ENCODE measurements at regions not wholly inside any gene's neighbourhood (a gene's known extent, or its start where the extent isn't known, plus 50 kb on each side); places are given as distances from the start of the nearest gene placed in this dataset.

DNA sequence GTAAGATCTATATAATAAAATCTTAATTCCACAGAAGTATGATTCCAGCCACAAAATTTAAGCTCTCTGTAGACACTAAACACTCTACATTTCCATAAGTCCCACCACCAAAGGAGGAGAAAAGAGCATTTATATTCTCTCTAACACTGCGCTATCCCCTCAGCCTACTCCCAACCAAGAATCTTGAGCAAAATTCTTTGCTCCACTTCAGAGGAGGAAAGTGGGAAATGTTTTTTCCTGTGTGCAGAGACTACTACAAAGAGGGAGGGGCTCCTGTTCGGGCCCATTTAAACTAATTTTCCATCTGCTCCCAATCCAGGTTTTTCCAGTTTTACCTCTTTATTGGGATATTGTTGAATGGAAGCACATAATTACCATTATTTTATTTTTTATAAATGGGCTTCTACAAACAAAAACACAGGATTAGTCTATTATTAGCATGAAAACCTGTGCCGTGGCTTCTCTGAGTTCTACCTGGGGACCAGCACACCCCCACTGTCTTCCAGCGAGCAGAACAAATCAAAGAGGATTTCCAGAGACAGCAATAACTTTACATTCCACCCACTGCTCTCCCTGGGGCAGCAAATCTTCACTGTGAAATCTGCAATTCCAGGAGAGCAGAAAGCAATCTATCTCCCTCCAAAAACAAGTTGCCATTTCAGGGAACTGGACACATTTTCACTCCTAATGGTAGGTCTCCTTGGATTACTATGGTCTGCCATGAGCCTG, 174.0 kb downstream of the DAD1 start:
- no peak for DNase-seq

GRCh38 chr14:22412926-22413411, 176.1 kb downstream of the DAD1 start:
- no peak for DNase-seq
- ATAC-seq: no peak

More for the DNA sequence above, 174.0 kb downstream of the DAD1 start:
- ATAC-seq: no peak

DNA sequence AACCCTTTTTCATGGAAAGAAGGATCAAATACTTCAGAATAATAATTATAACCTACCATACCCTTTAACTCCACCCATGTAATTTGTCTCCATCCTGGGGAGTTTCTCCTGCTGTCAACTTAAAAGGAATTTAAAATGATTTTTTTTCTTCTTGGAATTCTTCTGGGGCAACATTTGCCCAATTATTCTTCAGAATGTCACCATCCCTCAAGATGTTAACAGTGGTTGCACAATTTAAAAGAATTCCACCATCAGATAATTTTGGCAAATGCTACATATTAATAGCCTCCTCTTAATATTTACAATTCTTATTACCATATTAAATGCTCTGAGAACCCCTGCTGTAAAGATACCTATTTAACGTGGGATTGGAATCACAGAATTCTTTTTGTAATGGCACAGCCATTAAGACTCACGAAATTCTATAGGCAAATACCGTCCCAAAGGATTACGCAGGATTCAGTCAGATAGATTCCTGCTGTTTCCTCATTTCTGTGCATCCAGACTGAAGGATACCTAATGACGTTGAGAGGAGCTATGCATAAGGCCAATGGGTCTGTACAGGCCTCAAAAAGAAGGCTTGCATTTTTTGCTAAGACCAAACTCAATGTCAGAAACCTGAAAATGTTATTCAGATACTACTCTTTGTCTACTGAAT, 177.5 kb downstream of the DAD1 start:
- ATAC-seq: no peak

DNA sequence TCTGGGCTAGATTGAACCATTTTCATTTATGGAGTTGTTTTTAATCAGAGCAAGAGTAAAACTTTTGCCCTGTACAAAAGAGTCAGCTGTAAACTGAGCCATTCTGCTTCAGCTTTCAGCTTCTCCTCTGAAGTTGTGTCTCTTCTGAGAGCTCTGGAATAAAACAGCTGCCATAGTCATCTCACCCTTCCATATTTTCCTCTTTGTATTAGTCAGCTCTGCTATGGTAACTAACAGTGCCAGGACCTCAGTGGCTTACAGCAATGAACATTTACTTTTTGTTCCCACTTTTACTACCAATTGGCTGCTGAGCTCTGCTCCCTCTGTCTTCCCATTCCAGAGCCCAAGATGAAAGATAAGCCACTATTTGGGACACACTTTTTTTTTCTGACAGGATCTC, 178.5 kb downstream of the DAD1 start:
- ATAC-seq (no peak), DNase-seq (no peak)

More for the DNA sequence above, 177.5 kb downstream of the DAD1 start:
- DNase-seq: no peak

DNA sequence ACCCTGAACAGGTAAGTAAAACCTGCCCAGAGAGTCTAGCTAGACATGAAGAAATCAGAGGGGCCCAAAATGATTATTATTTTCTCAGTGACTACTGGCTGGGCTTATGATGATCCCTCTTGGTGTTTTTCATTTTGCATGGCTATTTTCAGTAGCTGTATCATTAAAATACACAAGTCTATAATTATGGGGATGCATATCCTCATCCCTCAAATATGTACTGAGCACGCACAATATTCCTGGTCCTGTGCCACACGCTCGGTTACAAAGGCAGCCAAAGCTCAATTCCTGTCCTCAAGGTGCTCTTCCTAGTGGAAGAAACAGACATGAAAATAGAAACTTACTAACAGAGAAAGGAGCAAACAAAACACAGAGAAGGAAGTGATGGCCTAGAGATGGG, 180.0 kb downstream of the DAD1 start:
- ATAC-seq (no peak), DNase-seq (no peak)

GRCh38 chr14:22408547-22408946, 180.5 kb downstream of the DAD1 start:
- ATAC-seq: no peak
- no peak for DNase-seq

DNA sequence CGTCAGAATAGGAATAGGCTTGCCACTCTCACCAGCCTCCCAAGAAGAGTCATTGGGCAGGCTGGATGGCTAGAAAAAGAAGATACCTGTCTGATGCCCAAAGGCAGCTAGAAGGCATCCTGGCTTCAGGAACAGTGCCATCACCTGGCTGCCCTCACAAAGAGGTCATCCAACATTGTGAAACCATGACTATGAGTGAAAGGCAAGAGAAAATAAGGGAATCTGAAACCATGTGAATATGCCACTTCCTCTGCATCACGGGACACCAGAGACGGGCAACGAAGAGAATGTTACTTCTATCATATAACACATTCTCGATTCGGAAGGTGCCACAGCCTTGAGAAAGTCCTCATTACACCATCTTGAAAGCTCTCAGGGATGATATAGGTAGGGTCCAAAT, 182.0 kb downstream of the DAD1 start:
- no peak for ATAC-seq
- DNase-seq: no peak

DNA sequence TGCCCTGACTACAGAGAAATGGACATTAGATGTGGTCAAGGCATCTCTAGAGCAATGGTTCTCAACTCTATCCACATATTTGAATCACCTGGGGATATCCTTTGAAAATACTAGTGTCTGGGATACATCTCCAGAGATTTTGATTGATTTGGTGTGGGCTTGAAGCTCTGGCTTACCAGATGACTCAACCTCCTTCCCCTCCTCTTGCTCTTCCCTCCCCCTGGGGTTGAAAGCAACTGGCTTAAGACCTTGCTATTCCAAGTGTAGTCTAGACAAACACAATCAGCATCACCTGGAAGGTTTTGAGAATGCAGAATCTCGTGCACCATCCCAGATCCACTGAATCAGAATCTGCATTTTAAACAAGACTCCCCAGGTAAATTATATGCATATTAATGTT, 183.8 kb downstream of the DAD1 start:
- DNase-seq: no peak
- no peak for ATAC-seq

- no peak for DNase-seq
- no peak for ATAC-seq
These were observed 185.7 kb downstream of the DAD1 start for GRCh38 chr14:22403296-22403695.

DNA sequence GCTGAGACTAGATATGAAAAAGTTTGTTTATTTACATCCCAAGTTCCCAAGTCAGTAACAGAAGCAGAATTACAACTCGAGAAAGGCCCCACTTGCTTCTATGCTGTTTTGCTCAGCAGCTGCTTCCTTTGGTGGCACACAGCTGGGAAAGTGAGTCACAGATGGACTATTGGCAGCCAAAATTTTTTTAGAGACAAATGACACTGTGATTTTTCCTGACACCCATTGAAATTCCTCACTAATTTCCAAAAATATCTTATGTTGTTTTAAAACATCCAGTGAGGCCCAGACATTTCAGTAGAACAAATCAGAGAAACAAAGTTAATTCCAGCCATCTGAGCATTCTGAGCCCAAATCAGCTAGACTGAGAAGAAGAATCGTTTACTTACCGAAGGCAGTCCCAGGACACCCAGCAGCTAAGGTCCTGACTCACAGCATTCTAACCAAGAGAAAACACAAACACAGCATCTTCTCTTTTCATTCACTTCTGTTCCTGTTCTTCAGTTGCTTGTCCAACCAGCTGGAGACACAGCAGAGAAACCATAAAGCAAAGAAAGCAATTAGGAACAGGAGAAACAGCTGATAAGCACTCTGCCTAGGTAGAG, 188.3 kb downstream of the DAD1 start:
- ATAC-seq (no peak), DNase-seq (no peak)

- DNase-seq (no peak), ATAC-seq (no peak)
These were observed 189.2 kb downstream of the DAD1 start for GRCh38 chr14:22399776-22400175.

DNA sequence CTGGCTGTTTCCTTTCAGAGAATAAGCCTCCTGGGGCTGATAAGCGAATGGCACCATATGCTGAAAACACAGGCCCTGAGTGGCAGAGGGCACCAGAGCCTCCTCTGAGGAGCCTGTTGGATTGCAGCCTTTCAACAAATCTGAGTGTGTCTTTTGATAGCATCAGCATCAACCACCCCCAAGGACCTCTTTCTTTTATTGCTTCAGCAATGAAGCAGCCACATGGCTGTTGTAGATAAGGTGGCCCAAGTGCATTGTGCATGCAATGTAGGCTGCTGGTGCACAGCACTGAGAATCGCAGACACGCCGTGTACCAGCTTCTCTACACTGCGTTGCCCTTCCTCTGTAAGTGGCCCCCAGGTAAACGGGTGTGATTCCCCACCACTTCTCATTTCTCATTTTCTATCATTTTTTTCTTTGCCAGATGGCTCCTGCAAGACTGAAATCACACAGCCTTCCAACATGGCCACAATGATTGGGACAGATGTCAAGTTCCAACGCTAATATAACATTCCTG, 191.7 kb downstream of the DAD1 start:
- no peak for ATAC-seq

DNA sequence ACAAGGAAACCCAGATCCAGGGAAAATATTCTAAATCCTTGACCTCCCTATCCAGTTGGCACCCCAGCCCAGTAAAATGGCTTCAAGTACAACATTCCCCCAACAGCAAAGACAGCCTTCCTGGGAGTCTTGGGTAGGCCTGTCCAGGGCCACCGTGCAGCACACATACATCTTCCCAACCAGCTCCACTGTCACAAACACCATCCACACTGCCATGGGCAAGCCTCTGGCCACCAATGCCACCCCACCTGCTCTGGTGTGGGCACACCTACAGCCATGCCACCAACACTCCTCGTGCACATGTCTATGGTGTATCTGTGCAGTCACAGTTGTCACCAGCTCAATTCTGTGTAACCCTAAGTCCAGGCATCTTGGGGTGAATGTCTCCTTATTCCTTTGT, 193.2 kb downstream of the DAD1 start:
- DNase-seq (no peak), ATAC-seq (no peak)

More for the DNA sequence above, 191.7 kb downstream of the DAD1 start:
- no peak for DNase-seq

GRCh38 chr14:22394616-22395015, 194.4 kb downstream of the DAD1 start:
- ATAC-seq: no peak

DNA sequence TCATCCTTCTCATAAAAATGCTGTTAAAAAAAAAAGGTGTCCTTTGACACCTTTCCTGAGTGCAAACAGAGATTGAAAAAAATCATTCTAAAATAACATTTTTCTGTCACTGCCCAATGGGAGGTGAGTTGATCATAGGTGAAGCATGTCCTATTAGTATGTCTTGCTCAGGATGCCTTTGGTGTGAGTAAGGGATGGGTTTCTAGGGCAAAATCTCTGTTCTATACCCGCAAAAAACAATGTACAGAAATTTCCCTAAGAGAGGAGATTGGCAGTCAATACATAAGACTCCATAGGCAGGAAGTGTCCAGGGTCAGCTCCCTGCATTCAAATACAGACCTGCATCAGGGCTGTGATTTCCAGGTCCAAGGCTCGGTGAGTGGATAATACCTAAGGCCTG, 195.2 kb downstream of the DAD1 start:
- DNase-seq: no peak
- ATAC-seq: no peak

More at GRCh38 chr14:22394616-22395015, 194.4 kb downstream of the DAD1 start:
- no peak for DNase-seq

DNA sequence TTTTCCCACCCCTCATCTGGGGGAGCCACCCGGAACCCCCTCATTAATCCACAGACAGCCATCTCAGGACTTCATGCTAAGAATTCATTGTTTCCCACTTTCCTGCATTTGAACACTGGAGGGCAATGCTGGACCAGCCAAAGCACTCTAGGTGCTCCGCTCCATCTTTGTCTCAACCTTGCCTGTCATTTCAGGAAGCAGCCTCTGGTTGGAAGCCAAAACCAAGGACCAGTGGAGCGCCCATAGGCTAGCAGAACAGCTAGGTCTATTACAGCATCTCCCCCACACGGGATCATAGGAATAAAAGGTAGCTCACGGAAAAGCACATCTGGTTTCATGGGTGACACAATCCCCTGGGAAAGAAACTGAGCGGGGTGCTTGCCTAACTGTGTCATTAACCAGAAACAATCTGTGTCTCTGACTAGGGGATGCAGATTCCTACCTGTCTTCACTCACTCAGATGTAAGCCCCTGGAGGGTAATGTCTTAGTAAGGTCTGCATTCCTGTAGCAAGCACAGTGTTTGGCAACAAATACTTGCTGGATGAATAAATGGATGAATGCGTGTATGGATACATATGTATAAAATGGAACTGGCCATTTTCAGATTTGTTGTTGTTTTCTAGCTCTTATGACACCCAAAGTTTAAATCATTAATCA, 197.0 kb downstream of the DAD1 start:
- no peak for ATAC-seq
- no peak for DNase-seq

DNA sequence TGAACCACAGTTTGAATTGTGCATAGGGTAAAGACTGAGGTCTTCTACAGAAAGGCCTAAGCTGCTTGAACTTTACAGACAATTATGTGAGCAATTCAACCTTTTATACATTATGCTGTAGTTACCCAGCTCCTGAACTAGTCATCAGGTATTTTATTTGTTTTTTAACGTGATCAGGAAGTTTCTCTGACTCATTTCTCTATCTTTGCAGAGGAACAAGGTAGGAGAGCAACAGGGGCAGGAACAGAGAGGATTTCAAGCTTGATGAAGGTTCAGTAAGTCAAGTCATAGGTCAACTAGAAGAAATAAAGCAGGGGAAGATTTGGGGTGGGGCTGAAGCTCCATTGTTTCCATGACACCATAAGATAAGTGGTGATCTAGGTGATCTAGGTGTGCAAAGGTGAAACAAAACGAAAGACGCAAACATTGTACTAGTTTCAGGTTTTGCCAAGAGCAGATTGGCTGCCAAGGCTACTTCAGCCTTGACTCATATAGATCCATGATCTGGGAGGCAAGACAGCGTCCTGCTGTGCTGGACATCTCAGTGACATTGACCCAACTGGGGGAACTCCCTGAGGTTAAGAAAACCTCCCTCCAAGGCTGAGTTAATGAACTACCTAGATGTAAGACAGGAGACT, 198.1 kb downstream of the DAD1 start:
- DNase-seq (no peak), ATAC-seq (no peak)

DNA sequence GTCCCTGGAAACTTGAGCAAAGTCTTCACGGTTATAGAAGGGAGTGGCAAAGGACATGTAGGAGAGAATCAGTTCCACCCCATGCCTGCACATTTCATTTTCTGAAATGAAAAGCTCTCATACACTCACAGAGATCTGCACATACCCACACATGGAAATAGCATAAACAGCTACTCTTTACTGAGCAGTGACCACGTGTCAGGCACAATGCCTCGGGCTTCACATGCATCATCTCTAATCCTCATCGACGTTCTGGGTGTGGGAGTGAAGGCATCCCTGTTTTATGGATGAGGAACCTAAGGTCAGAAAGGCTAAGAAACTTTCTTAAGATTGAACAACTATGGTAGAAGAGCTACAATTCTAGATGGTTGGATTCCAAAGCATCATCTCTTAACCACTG, 198.8 kb downstream of the DAD1 start:
- no peak for DNase-seq
- no peak for ATAC-seq

DNA sequence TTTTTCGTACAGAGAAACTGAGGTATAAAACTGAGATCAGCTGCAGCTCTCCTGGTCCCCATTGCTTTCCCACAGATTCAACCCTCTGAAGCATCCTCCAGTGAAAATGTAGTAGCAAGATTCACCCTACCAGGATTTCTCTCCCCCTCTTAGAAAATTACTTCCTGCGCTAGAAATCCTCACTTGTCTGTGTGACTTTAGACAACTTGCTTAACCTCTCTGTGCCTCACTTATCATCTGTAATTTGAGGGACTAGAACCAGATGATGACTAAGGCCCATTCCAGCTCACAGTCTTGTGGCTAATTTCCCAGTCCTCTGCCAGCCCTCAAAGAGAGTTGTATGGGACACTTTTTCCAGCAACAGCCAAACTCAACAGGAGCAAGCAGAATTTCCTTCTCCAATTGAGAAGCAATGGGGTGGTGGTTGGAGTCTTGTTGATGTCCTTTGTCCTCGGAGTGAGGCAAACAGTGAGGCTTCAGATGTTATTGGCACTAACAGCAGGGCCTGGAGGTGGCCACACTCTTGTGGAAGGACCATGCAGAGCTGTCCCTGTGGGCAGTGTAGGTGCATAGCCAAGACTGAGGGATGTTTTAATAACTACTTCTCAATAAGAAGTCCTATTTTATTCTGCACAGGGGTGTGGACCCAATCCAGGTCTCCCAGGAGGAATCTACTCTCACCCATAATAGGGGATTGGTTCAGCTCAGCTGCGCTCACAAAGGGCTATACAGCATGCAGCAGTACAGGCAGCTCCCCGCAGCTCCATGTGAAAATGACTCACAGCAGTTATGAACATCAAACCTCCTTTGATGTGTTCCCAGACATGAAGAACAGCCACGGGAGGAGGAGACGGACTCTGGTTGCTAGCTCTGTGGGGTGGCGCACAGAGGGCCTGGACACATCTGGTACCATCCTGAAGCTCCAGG, 200.1 kb downstream of the DAD1 start:
- ATAC-seq (no peak), DNase-seq (no peak)

DNA sequence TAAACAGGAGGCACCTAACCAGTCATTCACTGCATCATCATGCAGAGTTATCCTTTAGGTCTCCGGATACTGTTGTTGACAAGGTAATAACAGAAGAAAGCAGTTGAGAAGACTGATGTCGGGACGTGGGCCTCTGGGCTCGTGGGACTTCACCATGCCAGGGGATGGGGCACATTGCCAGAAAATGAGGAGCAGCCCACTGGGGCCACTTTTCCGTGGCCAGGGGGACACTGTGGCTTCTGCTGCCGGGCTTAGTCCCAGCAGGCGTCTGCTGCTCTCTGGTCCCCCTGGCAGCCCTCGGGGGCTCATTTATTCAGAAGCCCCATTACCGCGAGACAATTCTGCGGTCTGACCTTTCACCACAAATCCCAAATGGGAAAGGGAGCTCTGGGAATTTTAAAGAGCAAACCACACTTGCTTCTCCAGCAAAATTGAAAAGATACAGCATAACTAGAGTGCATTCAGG, 201.2 kb downstream of the DAD1 start:
- no peak for ATAC-seq
- no peak for DNase-seq

Measured in stimulated activated naive CD8-positive, alpha-beta T cell treated with anti-CD3 and anti-CD28 coated beads, Interleukin-15, Interleukin-2, amounts not matched to agents 100 U/mL and 50 U/mL, for 24 hours (primary cell).